Aorta (tissue), 5 donors: ENCODE measurements at regions not wholly inside any gene's neighbourhood (a gene's known extent, or its start where the extent isn't known, plus 50 kb on each side); places are given as distances from the start of the nearest gene placed in this dataset.
"Not testable (repeated sequence)": the region's sequence is repeated elsewhere in the genome, so short reads cannot be mapped to it uniquely, and the experiment has no call there.

Source experiments
- ATAC-seq: fragments of 200-7000 bp; cut with Tn5 transposase; one replicate; pipeline ENCODE4 v1.9.1; 2022; ENCODE audit warnings: moderate library complexity; ENCODE audit not compliant: low FRiP score
- DNase-seq, 2 donors: peaks; one replicate each; pipeline ENCODE4 v3.0.0-alpha.2; 2020
- H3K27ac ChIP-seq, 2 donors: one replicate each; pipeline ENCODE4 v1.5.1; 2013; ENCODE audit warnings: low read length in 2 of 2, mild to moderate bottlenecking in 2 of 2, moderate library complexity in 2 of 2, control low read depth in 1 of 2, inconsistent platforms in 1 of 2, low read depth in 1 of 2
- H3K27me3 ChIP-seq, 2 donors: one replicate each; pipeline ENCODE4 v1.6.1; 2013; ENCODE audit warnings: control low read depth in 1 of 2, low read length in 1 of 2, mild to moderate bottlenecking in 1 of 2, moderate library complexity in 1 of 2; ENCODE audit not compliant: insufficient read depth in 2 of 2, control insufficient read depth in 1 of 2
- H3K36me3 ChIP-seq, 2 donors: one replicate each; pipeline ENCODE4 v1.6.1; 2013; ENCODE audit warnings: control low read depth in 1 of 2, low read length in 1 of 2, mild to moderate bottlenecking in 1 of 2; ENCODE audit not compliant: insufficient read depth in 2 of 2, control insufficient read depth in 1 of 2
- H3K4me1 ChIP-seq, 2 donors: one replicate each; pipeline ENCODE4 v1.6.1; 2013; ENCODE audit warnings: low read length in 2 of 2, control low read depth in 1 of 2, mild to moderate bottlenecking in 1 of 2, moderate library complexity in 1 of 2; ENCODE audit not compliant: insufficient read depth in 2 of 2, control insufficient read depth in 1 of 2
- H3K4me3 ChIP-seq, 2 donors: one replicate each; pipeline ENCODE4 v1.5.1; 2013; ENCODE audit warnings: low read length in 2 of 2, control low read depth in 1 of 2, mild to moderate bottlenecking in 1 of 2
- H3K9me3 ChIP-seq: one replicate; pipeline ENCODE4 v1.6.1; 2013; ENCODE audit warnings: mild to moderate bottlenecking, low read length; ENCODE audit not compliant: control insufficient read depth
- WGBS, 2 donors: extraction: QIAGEN DNeasy Blood & Tissue Kit; methylation state at CpG; one replicate each; pipeline ENCODE4 v1.1.7; 2013; 5-methylcytosine and 5-hydroxymethylcytosine counted together
- intact Hi-C, 2 donors: fragments of 100-400 bp; cut with DNase I; formaldehyde crosslinking; loops; one replicate each; pipeline versions ENCODE4 v1.14.2 to v1.15.0; 2022
- donor health status: healthy with polysubstance abuse.
- donor health status: Bipolar disorder and iron deficiency.
- donor health status: DM: no; HTN: no; CAD: no.
- donor health status: DM: no; HTN: no; CAD: no.
- donor health status: DM: yes; HTN: yes; CAD: no.

DNA sequence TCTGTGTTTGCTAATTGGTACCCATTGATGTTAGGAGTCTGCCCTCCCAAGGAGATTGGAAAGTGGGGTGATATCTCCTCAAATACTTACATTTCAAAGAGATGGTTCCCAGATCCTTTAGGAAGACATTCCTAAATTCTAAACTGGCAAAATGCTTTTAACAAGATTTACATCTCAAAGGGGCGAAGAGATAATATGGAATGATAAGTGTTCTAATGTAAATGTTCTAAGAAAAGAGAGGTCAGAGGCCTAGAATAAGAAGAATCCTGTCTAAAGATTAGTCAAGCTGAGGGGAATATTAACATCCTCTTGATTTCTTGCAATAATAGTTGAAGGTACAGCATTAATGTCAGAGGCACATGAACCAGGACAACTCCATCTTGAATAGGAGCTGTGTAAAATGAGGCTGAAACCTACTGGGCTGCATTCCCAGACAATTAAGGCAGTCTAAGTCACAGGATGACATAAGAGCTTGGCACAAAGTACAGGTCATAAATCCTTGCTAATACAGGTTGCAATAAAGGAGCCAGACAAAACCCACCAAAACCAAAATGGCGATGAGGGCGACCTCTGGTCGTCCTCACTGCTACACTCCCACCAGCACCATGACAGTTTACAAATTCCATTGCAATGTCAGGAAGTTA, 2248.1 kb downstream of the ARAP2 start:
- H3K4me1 ChIP-seq, result no peaks in the 10 kb centered on the region
- no peak overlapping the region for H3K4me3 ChIP-seq
- H3K9me3 ChIP-seq, result no peaks in the 10 kb centered on the region
- 67 to 71% methylated on average over 4 of the region's 4 CpGs for WGBS, 2 donors
- H3K27ac ChIP-seq, result no peak overlapping the region
- ATAC-seq (no peak), DNase-seq (no peak)
- intact Hi-C loops, result no loop called here
- no peaks in the 10 kb centered on the region for H3K36me3 ChIP-seq
- H3K27me3 ChIP-seq, result no peaks in the 10 kb centered on the region

DNA sequence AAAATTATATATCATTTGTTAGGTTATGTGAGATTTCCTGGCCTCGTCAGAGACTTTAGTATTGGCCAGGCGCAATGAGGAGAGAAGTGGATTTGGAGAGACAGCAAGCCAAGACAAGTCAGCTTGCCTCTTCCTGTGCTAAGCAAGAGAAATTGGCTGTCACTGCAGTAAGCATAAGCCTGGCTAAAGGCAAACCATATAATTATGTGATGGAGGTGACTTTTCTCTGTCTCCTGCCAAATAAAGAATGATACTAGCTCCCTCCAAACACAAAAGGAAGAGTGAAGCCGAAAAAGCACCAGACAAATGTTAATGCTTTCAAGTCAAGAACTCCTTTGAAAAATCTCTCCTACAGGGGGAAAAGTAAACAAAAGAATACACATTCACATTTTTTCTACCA, 2246.0 kb downstream of the ARAP2 start:
- no peak for DNase-seq
- H3K4me3 ChIP-seq, result no peak overlapping the region
- no peaks in the 10 kb centered on the region for H3K27me3 ChIP-seq
- H3K4me1 ChIP-seq, result no peaks in the 10 kb centered on the region
- WGBS, 2 donors, result 45 to 65% methylated on average over 3 of the region's 3 CpGs
- intact Hi-C loops, result no loop called here
- H3K27ac ChIP-seq, result no peak overlapping the region
- H3K9me3 ChIP-seq, result no peaks in the 10 kb centered on the region
- no peaks in the 10 kb centered on the region for H3K36me3 ChIP-seq
- no peak for ATAC-seq

DNA sequence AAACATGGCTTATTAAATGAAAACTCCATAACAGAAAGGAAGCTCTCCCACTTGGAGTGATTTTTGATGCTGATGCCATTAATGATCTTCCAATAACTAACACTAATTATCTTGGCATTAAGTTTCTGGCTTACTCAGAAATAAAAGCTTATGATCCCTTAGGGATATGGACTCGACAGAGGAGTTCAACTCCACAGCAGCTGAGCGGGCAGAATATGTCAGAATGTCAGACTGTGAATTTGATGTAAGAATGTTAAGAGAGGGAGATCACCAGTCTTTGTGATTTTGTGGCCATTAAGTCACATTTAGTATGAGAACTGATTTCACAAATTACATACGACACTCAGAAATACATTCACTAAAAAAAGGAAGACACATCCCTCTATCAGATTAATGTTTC, 2244.0 kb downstream of the ARAP2 start:
- Histone ChIP-seq H3K4me3 (no peak overlapping the region), H3K27me3 (no peaks in the 10 kb centered on the region), H3K4me1 (no peaks in the 10 kb centered on the region), H3K36me3 (no peaks in the 10 kb centered on the region), H3K9me3 (no peaks in the 10 kb centered on the region), H3K27ac (no peak overlapping the region)
- intact Hi-C loops, result no loop called here
- ATAC-seq, result no peak
- 46 to 68% methylated on average over 3 of the region's 3 CpGs for WGBS, 2 donors
- DNase-seq, result no peak

DNA sequence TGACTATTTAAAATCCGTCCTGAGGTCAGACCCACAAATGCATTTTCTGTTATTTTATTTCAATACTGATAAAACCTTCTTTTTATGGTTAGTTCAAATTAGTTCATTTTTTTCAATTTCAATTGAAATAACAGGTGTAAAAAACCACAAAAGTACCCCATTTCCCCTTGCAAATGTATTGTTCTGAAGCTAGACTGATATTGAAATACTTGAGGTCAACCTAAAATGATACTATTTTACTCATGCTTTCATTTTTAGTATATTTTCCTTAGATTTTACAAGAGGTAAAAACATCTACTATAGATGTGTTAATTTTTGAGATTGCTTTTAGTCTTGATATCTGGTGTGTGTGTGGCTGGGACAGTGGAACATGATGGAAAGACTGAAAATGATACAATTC, 2237.8 kb downstream of the ARAP2 start:
- H3K4me1 ChIP-seq, H3K27me3 ChIP-seq, H3K9me3 ChIP-seq, ATAC-seq, DNase-seq, H3K36me3 ChIP-seq, H3K27ac ChIP-seq, H3K4me3 ChIP-seq, intact Hi-C loops: not testable (repeated sequence)
- 94 to 95% methylated on average over 1 of the region's 1 CpG for WGBS, 2 donors

GRCh38 chr4:34009951-34010350, 2234.4 kb downstream of the ARAP2 start:
- 56 to 65% methylated on average over 1 of the region's 1 CpG for WGBS, 2 donors
- intact Hi-C loops, result no loop called here
- H3K9me3 ChIP-seq, result no peaks in the 10 kb centered on the region
- no peaks in the 10 kb centered on the region for H3K27me3 ChIP-seq
- H3K4me3 ChIP-seq, result no peak overlapping the region
- ATAC-seq, result no peak
- no peak for DNase-seq
- no peak overlapping the region for H3K27ac ChIP-seq
- no peaks in the 10 kb centered on the region for H3K36me3 ChIP-seq
- no peaks in the 10 kb centered on the region for H3K4me1 ChIP-seq

GRCh38 chr4:34010751-34011519, 2233.4 kb downstream of the ARAP2 start:
- H3K9me3 ChIP-seq, result no peaks in the 10 kb centered on the region
- ATAC-seq, result no peak

GRCh38 chr4:34035225-34035624, 2209.1 kb downstream of the ARAP2 start:
- Histone ChIP-seq H3K36me3 (no peaks in the 10 kb centered on the region), H3K4me3 (no peak overlapping the region), H3K27ac (no peak overlapping the region), H3K4me1 (no peaks in the 10 kb centered on the region), H3K27me3 (no peaks in the 10 kb centered on the region), H3K9me3 (no peaks in the 10 kb centered on the region)
- WGBS, 2 donors, result 85 to 90% methylated on average over 1 of the region's 1 CpG
- no peak for ATAC-seq
- intact Hi-C loops, result no loop called here
- no peak for DNase-seq

More at GRCh38 chr4:34010751-34011519, 2233.4 kb downstream of the ARAP2 start:
- no peak overlapping the region for H3K4me3 ChIP-seq
- intact Hi-C loops, result no loop called here
- no peaks in the 10 kb centered on the region for H3K27me3 ChIP-seq
- H3K27ac ChIP-seq, result no peak overlapping the region
- no peaks in the 10 kb centered on the region for H3K36me3 ChIP-seq
- DNase-seq, result no peak
- no peaks in the 10 kb centered on the region for H3K4me1 ChIP-seq
- WGBS, 2 donors, result 77 to 81% methylated on average over 6 of the region's 6 CpGs

DNA sequence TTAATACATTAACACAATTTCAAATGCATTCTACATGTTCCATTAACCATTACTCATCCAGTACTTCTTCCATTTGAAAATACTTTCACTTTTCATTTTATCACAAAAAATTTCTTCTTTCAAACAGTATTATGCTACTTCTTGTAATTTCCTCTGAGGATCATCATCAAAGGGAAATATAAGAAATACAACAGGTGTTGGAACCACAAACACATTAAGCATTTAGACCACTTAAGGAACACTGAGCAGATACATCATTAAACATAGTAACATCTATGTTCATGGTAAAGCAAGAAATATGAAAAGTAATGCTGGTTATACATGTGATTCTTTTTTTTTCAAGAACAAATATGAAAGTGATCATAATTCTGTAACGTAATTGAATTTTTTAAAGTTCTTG, 2207.0 kb downstream of the ARAP2 start:
- no peak for ATAC-seq
- 91% methylated on average over 1 of the region's 1 CpG for WGBS, 2 donors

DNA sequence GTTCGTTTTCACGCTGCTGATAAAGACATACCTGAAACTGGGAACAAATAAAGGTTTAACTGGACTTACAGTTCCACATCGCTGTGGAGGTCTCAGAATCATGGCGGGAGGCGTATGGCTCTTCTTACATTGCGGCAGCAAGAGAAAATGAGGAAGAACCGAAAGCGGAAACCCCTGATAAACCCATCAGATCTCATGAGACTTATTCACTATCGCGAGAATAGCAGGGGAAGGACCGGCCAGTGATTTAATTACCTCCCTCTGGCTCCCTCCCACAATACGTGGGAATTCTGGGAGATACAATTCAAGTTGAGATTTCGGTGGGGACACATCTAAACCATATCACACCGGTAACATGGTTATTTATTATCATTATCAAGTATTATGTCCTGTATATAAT, 2204.5 kb downstream of the ARAP2 start:
- Histone ChIP-seq H3K9me3 (no peaks in the 10 kb centered on the region), H3K36me3 (no peaks in the 10 kb centered on the region)
- intact Hi-C loops, result no loop called here

More for the DNA sequence above, 2207.0 kb downstream of the ARAP2 start:
- intact Hi-C loops, result no loop called here
- Histone ChIP-seq H3K4me1 (no peaks in the 10 kb centered on the region), H3K27me3 (peaks cover 0 to 2% of the 10 kb centered on the region in 2 donors), H3K9me3 (no peaks in the 10 kb centered on the region), H3K36me3 (no peaks in the 10 kb centered on the region), H3K4me3 (no peak overlapping the region), H3K27ac (no peak overlapping the region)
- DNase-seq, result no peak

More for the DNA sequence above, 2204.5 kb downstream of the ARAP2 start:
- H3K27ac ChIP-seq, result no peak overlapping the region
- H3K27me3 ChIP-seq, result peaks cover 0 to 2% of the 10 kb centered on the region in 2 donors
- ATAC-seq (no peak), DNase-seq (no peak)
- H3K4me3 ChIP-seq, result no peak overlapping the region
- no peaks in the 10 kb centered on the region for H3K4me1 ChIP-seq
- WGBS, 2 donors, result 94 to 96% methylated on average over 14 of the region's 14 CpGs
